HepG2 (cell line): ENCODE measurements at regions not wholly inside any gene's neighbourhood (a gene's known extent, or its start where the extent isn't known, plus 50 kb on each side); places are given as distances from the start of the nearest gene placed in this dataset.

Experiments used
- ATAC-seq: fragments of 200-7000 bp; cut with Tn5 transposase; 3 replicates; pipeline ENCODE4 v1.9.1; 2020; ENCODE audit warnings: mild to moderate bottlenecking, moderate library complexity
- BruUV-seq: library from RNA; stranded (reverse); fragments of 400-500 nt; replicated peaks from 2 replicates; lab custom pipeline; 2021; lab: Mats Ljungman, UMichigan
- CTCF ChIA-PET: fragments of 300-600 bp; formaldehyde crosslinking; extraction: SDS; loops from one replicate; lab custom pipeline; 2021; ENCODE audit warnings: low total read pairs, inconsistent platforms, low intra/inter-chr PET ratio; lab: Yijun Ruan, JAX
- POLR2A ChIA-PET: fragments of 350-600 bp; sonication (Branson Sonifier 250); formaldehyde crosslinking; loops from one replicate; lab custom pipeline; 2020; ENCODE audit warnings: antibody characterized with exemption, inconsistent platforms; lab: Yijun Ruan, JAX
- DNase-seq: peaks from one replicate; pipeline ENCODE4 v3.0.0-alpha.2; 2015; ENCODE audit warnings: low spot score
- FAIRE-seq: peaks from 3 replicates; lab custom pipeline; 2011; peaks lifted over from hg19 to GRCh38; lab: Jason Lieb, UNC
- H2AFZ ChIP-seq: one replicate; pipeline ENCODE4 v1.6.1; 2011; ENCODE audit warnings: low read length, inconsistent platforms
- H3K27ac ChIP-seq: fragments of 300-600 bp; 3 replicates; pipeline ENCODE4 v1.8.0; 2011; ENCODE audit warnings: mixed run types, mild to moderate bottlenecking, mixed read lengths, low read length, inconsistent platforms; ENCODE audit not compliant: insufficient read depth; ENCODE audit errors: extremely low read length
- H3K27me3 ChIP-seq, 2 experiments: fragments of 200-600 bp in 1 of 2; 2 replicates in 1 of 2; 3 replicates in 1 of 2; pipeline versions ENCODE4 v1.6.0 to v1.8.0; 2011; ENCODE audit warnings: low read length in 2 of 2, mild to moderate bottlenecking in 2 of 2, moderate library complexity in 2 of 2, inconsistent platforms in 1 of 2; ENCODE audit not compliant: insufficient read depth in 2 of 2, control insufficient read depth in 1 of 2
- H3K36me3 ChIP-seq, 2 experiments: fragments of 200-600 bp in 1 of 2; replicated peaks in 1 of 2; 2 replicates in 1 of 2; 3 replicates in 1 of 2; pipeline versions ENCODE4 v1.5.1 to v1.8.0; 2011; ENCODE audit warnings: low read length in 2 of 2, inconsistent platforms in 1 of 2; ENCODE audit not compliant: insufficient read depth in 2 of 2, control insufficient read depth in 1 of 2
- H3K4me1 ChIP-seq: 2 replicates; pipeline ENCODE4 v1.5.1; 2012; ENCODE audit warnings: low read length, inconsistent platforms; ENCODE audit not compliant: insufficient read depth
- H3K4me2 ChIP-seq: 2 replicates; pipeline ENCODE4 v1.6.0; 2011; ENCODE audit warnings: low read depth, low read length, inconsistent platforms
- H3K4me3 ChIP-seq, 3 experiments: fragments of 200-600 bp in 1 of 3; sonication (generic), shearing (Covaris generic) in 1 of 3; replicated peaks in 1 of 3; 2 replicates each; pipeline ENCODE4 v1.5.1; 2011 to 2016; ENCODE audit warnings: low read length in 3 of 3, inconsistent platforms in 2 of 3, low read depth in 2 of 3, mild to moderate bottlenecking in 2 of 3, control low read depth in 1 of 3, mixed read lengths in 1 of 3; ENCODE audit not compliant: insufficient read depth in 1 of 3
- H3K79me2 ChIP-seq: one replicate; pipeline ENCODE4 v1.6.1; 2011; ENCODE audit warnings: low read length, inconsistent platforms; ENCODE audit not compliant: insufficient read depth
- H3K9ac ChIP-seq: 2 replicates; pipeline ENCODE4 v1.6.0; 2011; ENCODE audit warnings: mild to moderate bottlenecking, low read depth, low read length, inconsistent platforms; ENCODE audit not compliant: insufficient read depth
- H3K9me3 ChIP-seq: 2 replicates; pipeline ENCODE4 v1.5.1; 2012; ENCODE audit warnings: mild to moderate bottlenecking, low read length
- H4K20me1 ChIP-seq: 2 replicates; pipeline ENCODE4 v1.6.0; 2011; ENCODE audit warnings: inconsistent platforms, mild to moderate bottlenecking, low read length, moderate library complexity; ENCODE audit not compliant: insufficient read depth
- CBX1 ChIP-seq: IDR thresholded peaks from one replicate; pipeline ENCODE4 v1.6.1; 2016; ENCODE audit warnings: antibody characterized with exemption, low read depth
- CENPBD1 ChIP-seq: sonication (generic); formaldehyde crosslinking; IDR thresholded peaks from 2 replicates; pipeline ENCODE4 v1.8.0; 2022; ENCODE audit warnings: missing genetic modification reagents, low read depth, mild to moderate bottlenecking, borderline replicate concordance
- POLR2AphosphoS5 ChIP-seq: IDR thresholded peaks from 2 replicates; pipeline ENCODE4 v1.6.1; 2012; ENCODE audit warnings: low read depth, low read length
- TCF12 ChIP-seq, 2 experiments: fragments of 450-650 bp in 1 of 2; sonication (generic) in 1 of 2; formaldehyde crosslinking in 1 of 2; IDR thresholded peaks; 2 replicates each; pipeline versions ENCODE4 v1.6.1 to v1.8.0; 2017 to 2022; ENCODE audit warnings: antibody characterized with exemption in 1 of 2, mild to moderate bottlenecking in 1 of 2, missing genetic modification reagents in 1 of 2, moderate library complexity in 1 of 2
- ZBTB46 ChIP-seq: sonication (generic); formaldehyde crosslinking; IDR thresholded peaks from 2 replicates; pipeline ENCODE4 v1.4.0; 2020; ENCODE audit warnings: mild to moderate bottlenecking, missing genetic modification reagents, borderline replicate concordance
- ZNF800 ChIP-seq: sonication (generic); formaldehyde crosslinking; IDR thresholded peaks from 2 replicates; pipeline ENCODE4 v1.4.0; 2020; ENCODE audit warnings: missing genetic modification reagents
- WGBS: methylation state at CpG from one replicate; pipeline ENCODE4 v1.1.6; 2017; ENCODE audit warnings: low lambda C conversion rate; 5-methylcytosine and 5-hydroxymethylcytosine counted together
- in situ Hi-C: cut with HindIII; loops from 2 replicates; pipeline ENCODE4 v1.10.0; 2017; ENCODE audit warnings: low pct_unique_long_range_greater_than_20kb; ENCODE audit not compliant: extremely low pct_ligation_motif_present
- intact Hi-C: fragments of 100-400 bp; cut with micrococcal nuclease; formaldehyde crosslinking; loops from one replicate; pipeline ENCODE4 v1.10.0; 2022; ENCODE audit not compliant: unreplicated experiment
- TF ChIP-seq, protein P1 (sequence below): sonication (generic); formaldehyde crosslinking; IDR thresholded peaks from 2 replicates; pipeline ENCODE4 v1.4.0; 2020; ENCODE audit warnings: missing genetic modification reagents, mild to moderate bottlenecking, borderline replicate concordance

DNA sequence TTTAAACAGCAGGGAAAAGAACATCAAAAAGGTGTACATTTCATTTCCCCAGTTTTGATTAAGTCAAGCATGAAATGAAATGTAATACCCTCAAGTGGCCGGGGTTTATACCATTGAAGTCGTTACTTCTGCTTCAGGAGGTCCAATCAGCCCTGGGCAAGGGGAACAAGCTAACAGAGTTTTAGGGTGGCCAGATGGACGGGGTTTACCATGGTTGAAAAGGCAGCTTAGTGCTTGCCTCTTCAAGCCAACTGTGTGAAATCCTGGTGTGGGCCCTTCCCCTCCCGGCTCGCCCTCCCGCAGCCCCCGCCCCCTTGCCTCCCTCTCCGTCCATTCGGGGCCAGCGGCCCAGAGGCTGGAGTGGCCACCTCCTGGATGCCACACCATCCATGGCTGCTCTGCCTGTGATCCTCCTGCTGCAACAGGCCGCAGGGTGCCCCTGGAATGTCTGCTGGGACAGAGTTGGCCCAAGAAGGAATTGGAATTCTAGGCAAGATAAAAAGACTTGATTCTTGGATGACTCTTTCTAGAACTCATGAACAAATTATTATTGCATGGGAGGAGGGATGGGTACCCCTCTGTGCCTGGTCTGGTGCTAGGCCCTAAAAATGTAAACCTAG is 296.2 kb upstream of the IRX3 start:
- DNase-seq = no peak
- intact Hi-C loops (no loop called here), in situ Hi-C loops (no loop called here)
- Histone ChIP-seq H3K4me3 (no peak overlapping the region), H2AFZ (no peak overlapping the region), H3K27me3 (peaks cover 0 to 19% of the 10 kb centered on the region in 2 experiments; a peak in 3 of 5 replicates), H3K9me3 (no peaks in the 10 kb centered on the region), H3K4me2 (no peak overlapping the region), H3K27ac (no peak overlapping the region), H4K20me1 (no peaks in the 10 kb centered on the region), H3K9ac (no peak overlapping the region), H3K79me2 (no peaks in the 10 kb centered on the region), H3K36me3 (no peaks in the 10 kb centered on the region), H3K4me1 (no peaks in the 10 kb centered on the region)
- CTCF ChIA-PET = no interaction called here
- FAIRE-seq = no peak
- ATAC-seq = no peak
- no TSS peak for BruUV-seq
- no peak for TF ChIP-seq ZBTB46 (CRISPR knock-in tag)
- no peak for TF ChIP-seq CBX1
- WGBS = 41% methylated on average over 11 of the region's 11 CpGs
- POLR2A ChIA-PET = no interaction called here

- Histone ChIP-seq H3K4me2 (no peak overlapping the region), H3K27ac (no peak overlapping the region), H3K9me3 (no peaks in the 10 kb centered on the region), H2AFZ (no peak overlapping the region), H3K79me2 (no peaks in the 10 kb centered on the region), H3K4me1 (no peaks in the 10 kb centered on the region), H4K20me1 (no peaks in the 10 kb centered on the region), H3K9ac (no peak overlapping the region), H3K4me3 (no peak overlapping the region), H3K27me3 (peaks cover 0 to 17% of the 10 kb centered on the region in 2 experiments; a peak in 2 of 5 replicates), H3K36me3 (no peaks in the 10 kb centered on the region)
- in situ Hi-C loops (no loop called here), intact Hi-C loops (no loop called here)
- 28% methylated on average over 2 of the region's 2 CpGs for WGBS
- POLR2A ChIA-PET = no interaction called here
- ATAC-seq = no peak
- no peak for DNase-seq
- no peak for FAIRE-seq
- CTCF ChIA-PET = no interaction called here
- BruUV-seq = no TSS peak
- TF ChIP-seq POLR2AphosphoS5 = no peak
- TF ChIP-seq, protein P1, sequence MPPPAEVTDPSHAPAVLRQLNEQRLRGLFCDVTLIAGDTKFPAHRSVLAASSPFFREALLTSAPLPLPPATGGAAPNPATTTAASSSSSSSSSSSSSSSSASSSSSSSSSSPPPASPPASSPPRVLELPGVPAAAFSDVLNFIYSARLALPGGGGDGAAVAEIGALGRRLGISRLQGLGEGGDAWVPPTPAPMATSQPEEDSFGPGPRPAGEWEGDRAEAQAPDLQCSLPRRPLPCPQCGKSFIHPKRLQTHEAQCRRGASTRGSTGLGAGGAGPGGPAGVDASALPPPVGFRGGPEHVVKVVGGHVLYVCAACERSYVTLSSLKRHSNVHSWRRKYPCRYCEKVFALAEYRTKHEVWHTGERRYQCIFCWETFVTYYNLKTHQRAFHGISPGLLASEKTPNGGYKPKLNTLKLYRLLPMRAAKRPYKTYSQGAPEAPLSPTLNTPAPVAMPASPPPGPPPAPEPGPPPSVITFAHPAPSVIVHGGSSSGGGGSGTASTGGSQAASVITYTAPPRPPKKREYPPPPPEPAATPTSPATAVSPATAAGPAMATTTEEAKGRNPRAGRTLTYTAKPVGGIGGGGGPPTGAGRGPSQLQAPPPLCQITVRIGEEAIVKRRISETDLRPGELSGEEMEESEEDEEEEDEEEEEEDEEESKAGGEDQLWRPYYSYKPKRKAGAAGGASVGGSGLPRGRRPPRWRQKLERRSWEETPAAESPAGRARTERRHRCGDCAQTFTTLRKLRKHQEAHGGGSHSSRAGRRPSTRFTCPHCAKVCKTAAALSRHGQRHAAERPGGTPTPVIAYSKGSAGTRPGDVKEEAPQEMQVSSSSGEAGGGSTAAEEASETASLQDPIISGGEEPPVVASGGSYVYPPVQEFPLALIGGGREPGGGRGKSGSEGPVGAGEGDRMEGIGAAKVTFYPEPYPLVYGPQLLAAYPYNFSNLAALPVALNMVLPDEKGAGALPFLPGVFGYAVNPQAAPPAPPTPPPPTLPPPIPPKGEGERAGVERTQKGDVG = no peak
- no peak for TF ChIP-seq ZNF800 (CRISPR knock-in tag)
- TF ChIP-seq CENPBD1 (CRISPR knock-in tag) = no peak
- TF ChIP-seq TCF12 (IDR thresholded peaks at IDR 0.05) = no peak
- TF ChIP-seq TCF12 (CRISPR knock-in tag; IDR thresholded peaks at IDR 0.05) = no peak
Measured at GRCh38 chr16:54579106-54579728, 292.6 kb upstream of the IRX3 start.
